ENCODE measurements at regions not wholly inside any gene's neighbourhood (a gene's known extent, or its start where the extent isn't known, plus 50 kb on each side); places are given as distances from the start of the nearest gene placed in this dataset.

- no peak for DNase-seq (ENCODE audit: low read depth)
Measured at GRCh38 chr10:1872151-1872726, 134.9 kb upstream of the ADARB2 start.

GRCh38 chr10:1870491-1870890, 133.2 kb upstream of the ADARB2 start:
- DNase-seq (ENCODE audit: low read depth) = no peak

- DNase-seq (ENCODE audit: low read depth) = no peak
Measured at GRCh38 chr10:1869861-1870260, 132.5 kb upstream of the ADARB2 start.

- no peak for DNase-seq (ENCODE audit: low read depth)
Measured at GRCh38 chr10:1860351-1860750, 123.0 kb upstream of the ADARB2 start.

- DNase-seq (ENCODE audit: low read depth) = no peak
Measured at GRCh38 chr10:1858547-1858946, 121.2 kb upstream of the ADARB2 start.

- no peak for DNase-seq (ENCODE audit: low read depth)
Measured at GRCh38 chr10:1858048-1858447, 120.7 kb upstream of the ADARB2 start.

- no peak for DNase-seq (ENCODE audit: low read depth)
Measured at GRCh38 chr10:1855911-1856310, 118.6 kb upstream of the ADARB2 start.

- no peak for DNase-seq (ENCODE audit: low read depth)
Measured at GRCh38 chr10:1854271-1854670, 116.9 kb upstream of the ADARB2 start.

- DNase-seq (ENCODE audit: low read depth) = no peak
Measured at GRCh38 chr10:1853801-1854200, 116.5 kb upstream of the ADARB2 start.

GRCh38 chr10:1852841-1853240, 115.5 kb upstream of the ADARB2 start:
- DNase-seq (ENCODE audit: low read depth) = no peak

GRCh38 chr10:1851762-1852161, 114.4 kb upstream of the ADARB2 start:
- DNase-seq (ENCODE audit: low read depth) = no peak

- DNase-seq (ENCODE audit: low read depth) = no peak
Measured at GRCh38 chr10:1850971-1851527, 113.7 kb upstream of the ADARB2 start.

GRCh38 chr10:1847361-1847760, 110.0 kb upstream of the ADARB2 start:
- DNase-seq (ENCODE audit: low read depth) = no peak

- DNase-seq (ENCODE audit: low read depth) = no peak
Measured at GRCh38 chr10:1846032-1846431, 108.7 kb upstream of the ADARB2 start.

GRCh38 chr10:1841759-1842158, 104.4 kb upstream of the ADARB2 start:
- no peak for DNase-seq (ENCODE audit: low read depth)

GRCh38 chr10:1829712-1830111, 92.4 kb upstream of the ADARB2 start:
- DNase-seq (ENCODE audit: low read depth) = no peak

GRCh38 chr10:1824928-1825327, 87.6 kb upstream of the ADARB2 start:
- DNase-seq (ENCODE audit: low read depth) = no peak

- no peak for DNase-seq (ENCODE audit: low read depth)
Measured at GRCh38 chr10:1814556-1814955, 77.2 kb upstream of the ADARB2 start.

- no peak for DNase-seq (ENCODE audit: low read depth)
Measured at GRCh38 chr10:1809139-1809741, 71.9 kb upstream of the ADARB2 start.

GRCh38 chr10:1807924-1808323, 70.6 kb upstream of the ADARB2 start:
- DNase-seq (ENCODE audit: low read depth) = no peak

- no peak for DNase-seq (ENCODE audit: low read depth)
Measured at GRCh38 chr10:1807196-1807595, 69.9 kb upstream of the ADARB2 start.

- DNase-seq (ENCODE audit: low read depth) = no peak
Measured at GRCh38 chr10:1802413-1802812, 65.1 kb upstream of the ADARB2 start.

- DNase-seq (ENCODE audit: low read depth) = no peak
Measured at GRCh38 chr10:1788401-1788800, 51.1 kb upstream of the ADARB2 start.

All from stimulated activated CD8-positive, alpha-beta memory T cell treated with anti-CD3 and anti-CD28 coated beads, Interleukin-15, amount 100 ng/mL, for 24 hours (primary cell).